Keratinocyte (primary cell): ENCODE measurements at regions not wholly inside any gene's neighbourhood (a gene's known extent, or its start where the extent isn't known, plus 50 kb on each side); places are given as distances from the start of the nearest gene placed in this dataset.

Experiments
- DNase-seq: peaks from one replicate; pipeline ENCODE4 v3.0.0-alpha.2; 2011; ENCODE audit warnings: low read depth, missing footprints, low spot score
- FAIRE-seq: peaks from 2 replicates; lab custom pipeline; 2011; peaks lifted over from hg19 to GRCh38; lab: Jason Lieb, UNC
- H2AFZ ChIP-seq: 2 replicates; pipeline ENCODE4 v1.6.0; 2012; ENCODE audit warnings: low read length, control low read depth, inconsistent platforms; ENCODE audit not compliant: control insufficient read depth
- H3K27ac ChIP-seq: 2 replicates; pipeline ENCODE4 v1.5.1; 2011; ENCODE audit warnings: low read length; ENCODE audit not compliant: control insufficient read depth, insufficient read depth
- H3K27me3 ChIP-seq: 3 replicates; pipeline ENCODE4 v1.6.0; 2011; ENCODE audit warnings: low read length; ENCODE audit not compliant: control insufficient read depth, insufficient read depth; ENCODE audit errors: extremely low read depth
- H3K36me3 ChIP-seq, 2 experiments: 2 replicates in 1 of 2; 3 replicates in 1 of 2; pipeline ENCODE4 v1.5.1; 2011; ENCODE audit warnings: low read length in 2 of 2, mild to moderate bottlenecking in 1 of 2; ENCODE audit not compliant: control insufficient read depth in 2 of 2, insufficient read depth in 2 of 2; ENCODE audit errors: extremely low read depth in 1 of 2
- H3K4me1 ChIP-seq: 3 replicates; pipeline ENCODE4 v1.5.1; 2011; ENCODE audit warnings: low read length; ENCODE audit not compliant: control insufficient read depth, insufficient read depth; ENCODE audit errors: extremely low read depth
- H3K4me2 ChIP-seq: 3 replicates; pipeline ENCODE4 v1.6.0; 2011; ENCODE audit warnings: low read depth, low read length; ENCODE audit not compliant: control insufficient read depth, insufficient read depth; ENCODE audit errors: extremely low read depth
- H3K4me3 ChIP-seq, 3 experiments: fragments of 200-600 bp in 1 of 3; sonication (generic) in 1 of 3; 2 replicates in 2 of 3; 3 replicates in 1 of 3; pipeline ENCODE4 v1.5.1; 2011 to 2016; ENCODE audit warnings: low read length in 3 of 3, mild to moderate bottlenecking in 3 of 3, control low read depth in 2 of 3, inconsistent platforms in 1 of 3, low read depth in 1 of 3, mixed read lengths in 1 of 3, mixed run types in 1 of 3, moderate library complexity in 1 of 3; ENCODE audit not compliant: control insufficient read depth in 2 of 3, insufficient read depth in 2 of 3; ENCODE audit errors: extremely low read depth in 1 of 3
- H3K79me2 ChIP-seq: 2 replicates; pipeline ENCODE4 v1.6.0; 2012; ENCODE audit warnings: low read length; ENCODE audit not compliant: control insufficient read depth, insufficient read depth
- H3K9ac ChIP-seq: 3 replicates; pipeline ENCODE4 v1.6.0; 2011; ENCODE audit warnings: low read length; ENCODE audit not compliant: control insufficient read depth, insufficient read depth; ENCODE audit errors: extremely low read depth
- H3K9me1 ChIP-seq: 3 replicates; pipeline ENCODE4 v1.6.0; 2011; ENCODE audit warnings: low read length; ENCODE audit not compliant: control insufficient read depth, insufficient read depth; ENCODE audit errors: extremely low read depth
- H3K9me3 ChIP-seq: 2 replicates; pipeline ENCODE4 v1.5.1; 2012; ENCODE audit warnings: low read depth, low read length; ENCODE audit not compliant: control insufficient read depth
- H4K20me1 ChIP-seq: 3 replicates; pipeline ENCODE4 v1.6.0; 2011; ENCODE audit warnings: low read length; ENCODE audit not compliant: control insufficient read depth, insufficient read depth; ENCODE audit errors: extremely low read depth
- EZH2 ChIP-seq: IDR thresholded peaks from one replicate; pipeline ENCODE4 v1.6.1; 2012; ENCODE audit warnings: inconsistent platforms, mild to moderate bottlenecking, low read length, moderate library complexity
- dilution Hi-C: fragments of 300-500 bp; cut with MboI; formaldehyde crosslinking; loops from one replicate; pipeline ENCODE4 v1.7.0; 2020; ENCODE audit warnings: low sequenced_read_pairs; ENCODE audit not compliant: extremely low pct_ligation_motif_present
- TF ChIP-seq, protein P1 (sequence below), 3 experiments: IDR thresholded peaks in 1 of 3; conservative IDR thresholded peaks in 1 of 3; optimal IDR thresholded peaks in 1 of 3; 2 replicates in 2 of 3; 3 replicates in 1 of 3; pipeline versions ENCODE3 to v1.5.1; 2011; ENCODE audit warnings: low read length in 3 of 3, mild to moderate bottlenecking in 3 of 3, moderate library complexity in 2 of 3, control low read depth in 1 of 3, inconsistent platforms in 1 of 3; ENCODE audit not compliant: insufficient read depth in 2 of 3; ENCODE audit errors: extremely low read depth in 1 of 3

DNA sequence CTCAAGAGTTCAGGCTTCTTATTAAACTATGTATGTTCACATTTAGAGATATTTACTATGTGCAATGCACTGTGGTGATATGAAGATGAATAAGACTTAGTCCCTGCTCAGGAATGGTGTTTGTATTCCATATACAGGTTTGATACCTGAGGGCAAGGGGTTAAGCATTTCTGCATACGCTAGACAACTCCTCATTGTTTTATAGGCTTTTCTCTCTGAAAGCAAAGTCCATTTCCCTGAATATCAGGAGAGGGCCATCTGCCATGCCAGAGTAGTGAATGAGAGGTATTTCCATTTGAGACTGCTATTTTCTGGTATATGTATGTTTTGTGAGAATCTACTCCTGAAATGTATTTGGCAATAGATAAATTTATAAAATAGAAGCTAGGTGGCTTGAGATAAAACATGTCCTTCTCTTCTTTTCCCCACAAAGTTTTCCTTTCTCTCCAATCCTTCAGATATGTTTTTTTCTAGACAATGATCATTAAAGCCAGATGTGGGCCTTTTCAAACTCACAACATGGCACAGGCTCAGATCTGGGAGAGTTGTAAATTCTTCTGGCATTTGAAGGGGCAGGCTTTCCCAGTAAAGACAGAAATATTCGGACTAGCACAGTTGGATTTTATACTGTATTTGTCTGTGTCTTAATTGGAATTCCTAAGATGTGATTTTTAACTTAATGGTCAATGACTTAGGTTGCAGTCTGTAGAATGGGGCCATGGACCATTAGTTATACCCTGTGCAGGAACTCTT lies 73.3 kb upstream of the WDR26 start:
- TF ChIP-seq, protein P1, sequence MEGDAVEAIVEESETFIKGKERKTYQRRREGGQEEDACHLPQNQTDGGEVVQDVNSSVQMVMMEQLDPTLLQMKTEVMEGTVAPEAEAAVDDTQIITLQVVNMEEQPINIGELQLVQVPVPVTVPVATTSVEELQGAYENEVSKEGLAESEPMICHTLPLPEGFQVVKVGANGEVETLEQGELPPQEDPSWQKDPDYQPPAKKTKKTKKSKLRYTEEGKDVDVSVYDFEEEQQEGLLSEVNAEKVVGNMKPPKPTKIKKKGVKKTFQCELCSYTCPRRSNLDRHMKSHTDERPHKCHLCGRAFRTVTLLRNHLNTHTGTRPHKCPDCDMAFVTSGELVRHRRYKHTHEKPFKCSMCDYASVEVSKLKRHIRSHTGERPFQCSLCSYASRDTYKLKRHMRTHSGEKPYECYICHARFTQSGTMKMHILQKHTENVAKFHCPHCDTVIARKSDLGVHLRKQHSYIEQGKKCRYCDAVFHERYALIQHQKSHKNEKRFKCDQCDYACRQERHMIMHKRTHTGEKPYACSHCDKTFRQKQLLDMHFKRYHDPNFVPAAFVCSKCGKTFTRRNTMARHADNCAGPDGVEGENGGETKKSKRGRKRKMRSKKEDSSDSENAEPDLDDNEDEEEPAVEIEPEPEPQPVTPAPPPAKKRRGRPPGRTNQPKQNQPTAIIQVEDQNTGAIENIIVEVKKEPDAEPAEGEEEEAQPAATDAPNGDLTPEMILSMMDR (optimal IDR thresholded peaks at IDR 0.05 in 1 of 3, IDR thresholded peaks at IDR 0.05 in 1 of 3, conservative IDR thresholded peaks at IDR 0.05 in 1 of 3; ENCODE audit: extremely low read depth in 1 of 3, insufficient read depth in 2 of 3, low read length in 3 of 3) = no peak
- TF ChIP-seq EZH2 = no peak
- no peaks in the 10 kb centered on the region for H3K79me2 ChIP-seq
- no peak overlapping the region for H3K4me3 ChIP-seq
- no peaks in the 10 kb centered on the region for H3K27me3 ChIP-seq
- no peaks in the 10 kb centered on the region for H3K36me3 ChIP-seq
- no peaks in the 10 kb centered on the region for H3K9me1 ChIP-seq
- no peak overlapping the region for H3K4me2 ChIP-seq
- no peak for FAIRE-seq
- dilution Hi-C loops = no loop called here
- H2AFZ ChIP-seq = no peak overlapping the region
- no peak for DNase-seq
- H4K20me1 ChIP-seq = no peaks in the 10 kb centered on the region
- no peak overlapping the region for H3K27ac ChIP-seq
- H3K4me1 ChIP-seq = peaks cover 55% of the 10 kb centered on the region
- H3K9me3 ChIP-seq = no peaks in the 10 kb centered on the region
- H3K9ac ChIP-seq = no peak overlapping the region

DNA sequence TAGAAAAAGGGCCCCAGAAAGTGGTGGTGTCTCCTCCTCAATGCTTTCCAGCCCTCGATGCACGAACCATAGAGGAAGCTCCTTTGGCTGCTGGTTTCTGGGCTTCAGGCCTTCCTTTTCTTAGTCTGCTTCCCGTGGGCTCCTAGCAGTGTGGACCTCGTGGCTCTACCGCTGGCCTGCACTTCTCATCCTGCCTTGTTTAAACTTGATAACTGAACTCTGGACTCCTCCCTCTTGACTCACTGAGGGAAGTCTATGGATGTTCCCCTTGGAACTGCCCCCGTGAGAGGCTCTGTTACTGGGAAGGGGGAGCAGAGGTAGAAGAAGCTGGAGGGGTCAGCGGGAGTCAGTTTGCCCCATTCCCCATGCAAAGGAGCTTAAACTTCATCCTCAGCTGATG lies 75.3 kb upstream of the WDR26 start:
- H3K4me2 ChIP-seq = no peak overlapping the region
- dilution Hi-C loops = no loop called here

More for the DNA sequence above, 75.3 kb upstream of the WDR26 start:
- Histone ChIP-seq H3K4me1 (peaks cover 38% of the 10 kb centered on the region), H3K9ac (no peak overlapping the region), H3K36me3 (no peaks in the 10 kb centered on the region), H3K79me2 (no peaks in the 10 kb centered on the region), H2AFZ (peak overlapping the region; percentile 51), H4K20me1 (no peaks in the 10 kb centered on the region), H3K9me1 (no peaks in the 10 kb centered on the region), H3K9me3 (no peaks in the 10 kb centered on the region), H3K4me3 (no peak overlapping the region), H3K27me3 (no peaks in the 10 kb centered on the region), H3K27ac (no peak overlapping the region)
- TF ChIP-seq, protein P1 (optimal IDR thresholded peaks at IDR 0.05 in 1 of 3, IDR thresholded peaks at IDR 0.05 in 1 of 3, conservative IDR thresholded peaks at IDR 0.05 in 1 of 3; ENCODE audit: extremely low read depth in 1 of 3, insufficient read depth in 2 of 3, low read length in 3 of 3) = no peak
- no peak for TF ChIP-seq EZH2
- FAIRE-seq (no peak), DNase-seq (no peak)
